Epithelial cell of esophagus (primary cell): ENCODE measurements at regions not wholly inside any gene's neighbourhood (a gene's known extent, or its start where the extent isn't known, plus 50 kb on each side); places are given as distances from the start of the nearest gene placed in this dataset.

Experiments
- DNase-seq: peaks from one replicate; pipeline ENCODE4 v3.0.0; 2010; ENCODE audit warnings: low read depth
- H3K4me3 ChIP-seq: 2 replicates; pipeline ENCODE4 v1.5.1; 2011; ENCODE audit warnings: mild to moderate bottlenecking, low read length, control low read depth
- CTCF ChIP-seq: IDR thresholded peaks from 2 replicates; pipeline ENCODE4 v1.5.1; 2011; ENCODE audit warnings: low read depth, mild to moderate bottlenecking, low read length, control low read depth, inconsistent platforms; ENCODE audit not compliant: insufficient read depth; ENCODE audit errors: missing control alignments

- no peak for TF ChIP-seq CTCF
- H3K4me3 ChIP-seq = no peak overlapping the region
- no peak for DNase-seq
Observed at GRCh38 chr11:29656597-29656996, 360.2 kb downstream of the KCNA4 start.

- no peak for TF ChIP-seq CTCF
- no peak for DNase-seq
- no peak overlapping the region for H3K4me3 ChIP-seq
Observed at GRCh38 chr11:29645373-29645772, 371.5 kb downstream of the KCNA4 start.

GRCh38 chr11:29641201-29641600 is 375.6 kb downstream of the KCNA4 start:
- DNase-seq = peak; percentile 69
- no peak overlapping the region for H3K4me3 ChIP-seq
- TF ChIP-seq CTCF = no peak

- DNase-seq = no peak
- TF ChIP-seq CTCF = no peak
- no peak overlapping the region for H3K4me3 ChIP-seq
Observed at GRCh38 chr11:29634744-29635143, 382.1 kb downstream of the KCNA4 start.

- peak; percentile 6 for TF ChIP-seq CTCF
- DNase-seq = no peak
- no peak overlapping the region for H3K4me3 ChIP-seq
Observed at GRCh38 chr11:29634244-29634643, 382.6 kb downstream of the KCNA4 start.

- no peak overlapping the region for H3K4me3 ChIP-seq
- DNase-seq = peak; percentile 31
- no peak for TF ChIP-seq CTCF
Observed at GRCh38 chr11:29629286-29629685, 387.5 kb downstream of the KCNA4 start.

GRCh38 chr11:29628609-29629008 is 388.2 kb downstream of the KCNA4 start:
- no peak for TF ChIP-seq CTCF
- H3K4me3 ChIP-seq = no peak overlapping the region
- DNase-seq = no peak
